ENCODE measurements at regions not wholly inside any gene's neighbourhood (a gene's known extent, or its start where the extent isn't known, plus 50 kb on each side); places are given as distances from the start of the nearest gene placed in this dataset.
"Not testable (repeated sequence)": the region's sequence is repeated elsewhere in the genome, so short reads cannot be mapped to it uniquely, and the experiment has no call there.

GRCh38 chr18:51458861-51459260, 261.4 kb upstream of the MEX3C start:
- no peak for DNase-seq (ENCODE audit: low spot score)

DNA sequence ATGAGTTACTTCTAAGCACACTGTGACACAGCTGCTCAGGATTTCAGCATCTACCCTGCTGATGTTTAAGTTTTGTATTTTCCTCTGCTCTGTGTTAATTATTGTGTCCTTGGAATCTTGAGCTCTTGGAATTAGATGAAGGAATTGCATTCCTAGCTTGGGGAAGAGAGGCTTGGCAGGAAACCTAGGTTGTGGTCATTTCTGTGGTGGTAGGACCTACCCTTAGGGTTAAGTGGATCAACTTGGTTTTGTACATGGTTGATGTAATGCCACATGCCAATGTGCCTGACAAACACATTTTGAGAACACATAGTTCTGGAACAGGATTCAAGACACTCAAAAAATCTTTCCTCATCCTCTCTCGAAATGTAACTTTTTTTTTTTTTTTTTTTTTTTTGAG, 264.5 kb upstream of the MEX3C start:
- DNase-seq (ENCODE audit: low spot score), result no peak

DNA sequence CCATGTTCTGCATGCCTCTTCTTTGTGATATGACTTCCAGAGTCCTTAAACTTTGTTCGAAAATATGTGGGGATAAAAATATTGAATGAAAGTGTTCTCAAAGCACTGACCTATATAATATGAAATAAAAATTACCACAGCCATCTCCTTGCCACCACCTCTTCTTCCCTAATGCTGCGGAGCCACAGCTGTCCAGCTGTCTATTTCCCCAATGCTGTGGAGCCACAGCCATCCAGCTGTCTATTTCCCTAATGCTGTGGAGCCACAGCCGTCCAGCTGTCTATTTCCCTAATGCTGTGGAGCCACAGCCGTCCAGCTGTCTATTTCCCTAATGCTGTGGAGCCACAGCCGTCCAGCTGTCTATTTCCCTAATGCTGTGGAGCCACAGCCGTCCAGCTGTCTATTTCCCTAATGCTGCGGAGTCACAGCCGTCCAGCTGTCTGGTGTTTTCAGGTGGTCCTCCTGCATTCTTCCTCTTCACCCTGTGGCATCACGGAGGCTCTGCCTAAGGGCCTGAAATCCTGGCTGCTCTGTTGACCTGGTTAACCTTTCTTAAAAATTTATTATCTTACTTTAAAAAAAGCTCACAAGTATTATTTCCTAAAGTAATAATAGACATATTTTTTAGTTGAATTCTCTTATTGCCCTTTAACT, 266.1 kb upstream of the MEX3C start:
- DNase-seq (ENCODE audit: low spot score), result no peak

DNA sequence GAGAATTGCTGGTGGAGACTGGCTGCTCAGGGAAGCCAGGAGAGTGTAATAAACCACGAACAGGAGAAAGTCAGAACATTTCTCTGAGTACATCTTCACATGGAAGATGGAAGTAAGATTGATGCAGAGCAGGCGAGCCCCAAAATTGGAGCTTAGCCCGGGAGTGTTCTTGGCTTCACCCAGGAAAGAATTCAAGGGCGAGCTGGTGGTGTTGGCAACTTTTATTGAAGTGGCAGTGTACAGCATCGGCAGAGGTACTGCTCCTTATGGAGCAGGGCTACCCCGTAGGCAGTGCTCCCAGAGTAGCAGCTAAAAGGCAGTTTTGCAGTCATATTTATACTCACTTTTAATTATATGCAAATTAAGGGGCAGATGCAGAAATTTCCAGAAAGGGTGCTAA, 281.4 kb upstream of the MEX3C start:
- DNase-seq (ENCODE audit: low spot score), result no peak

DNA sequence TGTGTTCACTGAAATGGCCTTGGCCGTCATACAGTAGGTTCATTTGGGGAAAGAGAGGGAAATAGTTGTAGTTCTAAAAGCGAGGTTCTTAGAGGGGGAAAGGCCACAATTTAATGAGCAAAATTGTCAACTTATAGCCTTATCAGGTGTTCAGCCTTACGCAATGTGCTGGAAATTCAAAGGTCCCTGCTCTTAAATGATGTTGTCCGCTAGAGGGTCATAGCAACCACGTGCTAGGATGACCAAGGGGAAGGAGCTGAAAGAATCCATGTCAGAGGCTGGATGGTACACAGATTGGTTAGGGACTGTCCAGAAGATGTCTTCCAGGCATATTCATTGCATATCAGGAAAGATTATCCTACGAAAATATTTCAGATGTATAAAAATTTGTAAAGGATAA, 282.3 kb upstream of the MEX3C start:
- DNase-seq (ENCODE audit: low spot score), result no peak

DNA sequence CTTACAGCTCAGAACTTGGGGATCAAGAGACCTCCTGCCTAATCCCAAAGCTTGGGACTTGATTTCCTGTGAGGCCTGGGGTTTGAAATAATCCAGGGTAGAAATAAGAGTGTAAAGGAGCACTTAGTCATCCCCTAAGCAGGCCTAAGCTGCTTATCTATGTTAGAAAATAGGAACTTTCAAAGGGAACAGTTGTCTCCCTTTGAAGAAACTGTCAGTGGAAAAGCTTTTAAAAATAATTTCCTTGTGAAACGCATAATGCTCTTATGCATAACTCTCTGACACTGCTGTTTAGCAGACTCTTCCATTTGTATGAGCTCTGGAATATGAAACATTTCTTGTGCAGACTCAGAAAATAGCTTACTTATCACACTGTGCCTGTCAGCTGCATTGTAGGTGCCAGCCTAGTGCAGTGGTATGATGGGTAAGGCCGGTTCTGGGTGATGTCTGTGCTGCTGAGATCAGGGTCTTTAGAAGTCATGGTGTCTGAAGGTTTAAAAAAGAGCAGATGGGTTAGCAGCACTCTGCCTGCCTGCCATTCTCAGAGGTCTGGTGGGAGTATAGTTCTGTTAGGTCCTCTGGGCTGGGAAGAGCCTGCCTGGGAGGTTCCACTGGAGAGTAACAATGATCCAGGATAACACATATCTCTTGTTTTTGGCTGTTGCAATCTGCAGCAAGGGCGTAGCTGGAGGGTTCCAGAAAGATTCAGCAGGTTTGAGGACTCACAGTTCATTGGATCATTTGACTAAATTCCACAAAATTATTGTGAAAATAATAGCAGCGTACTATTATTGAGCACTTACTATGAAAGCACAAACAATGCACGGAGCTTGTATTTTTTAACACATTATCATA, 283.2 kb upstream of the MEX3C start:
- no peak for DNase-seq (ENCODE audit: low spot score)

- DNase-seq (ENCODE audit: low spot score), result no peak
Measured at GRCh38 chr18:51486735-51487366, 289.4 kb upstream of the MEX3C start.

- DNase-seq (ENCODE audit: low spot score), result no peak
Measured at GRCh38 chr18:51490417-51490816, 292.9 kb upstream of the MEX3C start.

- no peak for DNase-seq (ENCODE audit: low spot score)
Measured at GRCh38 chr18:51490860-51491259, 293.4 kb upstream of the MEX3C start.

DNA sequence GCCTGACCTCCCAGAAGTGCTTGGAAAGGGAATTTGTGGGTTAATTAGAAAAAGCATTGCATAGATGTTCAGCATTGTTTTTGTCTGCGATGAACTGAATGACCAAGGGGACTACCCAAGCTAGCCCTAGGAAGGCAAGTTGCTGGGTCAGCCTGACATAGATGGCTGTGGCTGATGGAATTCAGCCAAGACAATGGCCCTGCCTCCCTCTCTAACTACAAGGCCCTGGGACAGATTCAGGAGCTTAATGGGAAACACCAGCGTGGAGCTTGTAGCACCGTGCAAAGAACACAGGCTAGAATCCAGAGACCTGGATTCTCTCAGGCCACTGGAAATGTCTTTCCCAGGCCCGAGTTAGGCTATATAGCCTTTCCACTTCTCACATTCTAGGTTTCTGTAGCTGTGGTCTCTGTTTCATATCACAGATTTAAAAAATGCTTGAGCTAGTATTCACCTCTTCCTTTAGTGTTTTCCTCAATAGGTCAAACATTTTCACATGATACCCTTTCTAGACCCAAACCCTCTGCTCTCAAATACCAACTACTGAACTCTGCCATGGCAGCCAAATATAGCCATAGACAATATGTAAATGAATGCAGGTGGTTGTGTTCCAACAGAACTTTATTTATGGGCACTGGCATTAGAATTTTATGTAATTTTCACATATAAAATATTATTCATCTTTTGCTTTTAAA, 294.3 kb upstream of the MEX3C start:
- DNase-seq (ENCODE audit: low spot score), result no peak

GRCh38 chr18:51498085-51498855, 300.8 kb upstream of the MEX3C start:
- no peak for DNase-seq (ENCODE audit: low spot score)

DNA sequence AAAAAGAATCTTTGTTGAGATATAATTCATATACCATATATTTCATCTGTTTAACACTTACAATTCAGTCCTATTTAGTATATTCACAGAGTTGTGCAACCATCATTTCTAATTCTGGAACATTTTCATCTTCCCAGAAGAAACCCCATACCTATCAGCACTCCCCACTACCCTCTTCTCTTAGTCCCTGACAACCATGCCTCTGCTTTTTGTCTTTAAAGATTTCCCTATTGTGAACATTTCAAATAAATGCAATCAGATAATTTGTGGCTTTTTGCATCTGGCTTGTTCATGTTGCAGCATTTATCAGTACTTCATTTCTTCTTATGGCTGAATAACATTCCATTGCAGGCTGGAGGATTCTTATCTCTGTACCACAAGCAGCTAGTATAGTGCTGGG, 305.9 kb upstream of the MEX3C start:
- DNase-seq (ENCODE audit: low spot score), result no peak

GRCh38 chr18:51506811-51507210, 309.3 kb upstream of the MEX3C start:
- no peak for DNase-seq (ENCODE audit: low spot score)

- DNase-seq (ENCODE audit: low spot score), result not testable (repeated sequence)
Measured at GRCh38 chr18:51508410-51508809, 310.9 kb upstream of the MEX3C start.

- DNase-seq (ENCODE audit: low spot score), result no peak
Measured at GRCh38 chr18:51510020-51510419, 312.5 kb upstream of the MEX3C start.

- no peak for DNase-seq (ENCODE audit: low spot score)
Measured at GRCh38 chr18:51513517-51513916, 316.0 kb upstream of the MEX3C start.

GRCh38 chr18:51514128-51514527, 316.6 kb upstream of the MEX3C start:
- no peak for DNase-seq (ENCODE audit: low spot score)

- no peak for DNase-seq (ENCODE audit: low spot score)
Measured at GRCh38 chr18:51516478-51517038, 319.1 kb upstream of the MEX3C start.

DNA sequence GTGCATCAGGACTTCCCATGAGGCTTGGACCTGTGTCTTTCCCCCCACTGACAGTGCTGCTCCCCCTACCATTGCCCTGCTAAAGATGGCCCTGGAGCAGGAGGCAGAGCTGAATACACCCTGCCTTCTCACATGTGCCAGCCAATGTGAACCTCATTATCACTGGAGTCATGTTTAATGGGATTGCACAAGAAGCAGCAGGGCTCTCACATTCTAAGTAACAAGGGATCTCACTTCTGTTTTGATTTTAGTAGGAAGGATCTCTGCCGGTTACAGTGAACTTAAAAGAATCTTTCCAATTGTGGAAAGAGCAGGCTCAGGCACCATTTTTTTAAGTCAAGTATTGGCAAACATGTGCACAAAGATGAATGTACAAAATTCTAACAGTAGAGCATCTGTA, 322.1 kb upstream of the MEX3C start:
- DNase-seq (ENCODE audit: low spot score), result no peak

DNA sequence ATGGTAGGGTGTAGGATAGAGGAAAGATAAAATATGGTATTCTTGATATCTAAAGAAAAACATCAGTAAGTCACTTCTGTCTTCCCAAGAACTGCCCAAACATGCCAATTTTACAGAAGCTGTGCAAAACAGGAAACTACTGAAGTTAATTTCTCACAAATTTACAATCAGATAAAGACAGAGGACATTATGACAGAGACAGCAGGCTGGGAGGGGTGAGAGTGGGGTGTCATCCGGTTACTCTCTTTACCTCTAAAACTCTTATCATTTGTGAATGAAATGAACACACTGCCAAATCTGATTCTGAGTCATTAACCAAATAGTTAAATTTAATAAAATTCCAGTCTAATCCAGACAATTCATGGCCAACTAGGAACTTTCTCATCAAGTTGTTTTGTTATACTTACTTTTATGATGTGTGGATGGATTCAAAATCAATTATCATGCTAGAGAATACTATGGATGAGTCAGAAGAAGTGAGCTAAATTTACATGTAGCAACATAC, 323.2 kb upstream of the MEX3C start:
- DNase-seq (ENCODE audit: low spot score), result no peak

DNA sequence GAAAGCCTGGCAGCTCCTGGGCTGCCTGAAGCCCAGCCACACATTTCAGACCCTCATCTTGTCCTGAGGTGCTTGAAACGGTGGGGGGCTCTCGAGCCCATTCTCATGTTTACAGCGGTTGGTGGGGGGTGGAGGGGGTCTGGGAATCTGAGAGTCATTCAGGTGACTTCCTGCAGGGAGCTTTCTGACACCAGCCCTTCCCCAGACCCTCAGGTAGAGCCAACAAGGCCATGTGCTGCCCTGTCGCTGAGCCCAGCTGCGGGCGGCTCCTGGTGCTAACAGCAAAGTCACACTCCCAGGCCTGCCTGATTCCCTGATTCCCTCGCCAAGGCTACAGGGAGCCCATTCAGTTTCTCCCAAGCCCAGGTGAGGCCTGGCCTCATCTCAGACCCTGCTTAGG, 324.9 kb upstream of the MEX3C start:
- no peak for DNase-seq (ENCODE audit: low spot score)

Measured in AG08395 (cell line).